ENCODE measurements at regions not wholly inside any gene's neighbourhood (a gene's known extent, or its start where the extent isn't known, plus 50 kb on each side); places are given as distances from the start of the nearest gene placed in this dataset.

- H3K79me1 ChIP-seq (ENCODE audit: insufficient read depth, low read depth, low read length, poor library complexity, severe bottlenecking), result no peaks in the 10 kb centered on the region
- H2AFZ ChIP-seq (ENCODE audit: low read length), result peak overlapping the region; percentile 22
- Mint-ChIP-seq H3K36me3 (ENCODE audit: insufficient read depth in 1 of 3, low read depth in 3 of 3) (no peaks in the 10 kb centered on the region; a peak in 1 of 7 replicates), H3K9me3 (peaks cover 0 to 2% of the 10 kb centered on the region in 2 experiments; a peak in 1 of 5 replicates), H3K4me1 (peaks cover 14 to 15% of the 10 kb centered on the region in 2 experiments), H3K27me3 (ENCODE audit: low read depth) (no peaks in the 10 kb centered on the region), H3K27ac (peak overlapping the region in 2 of 3 experiments; percentile 15 to 19; a peak in 2 of 7 replicates), H3K4me3 (no peak overlapping the region)
- H3K79me2 ChIP-seq (ENCODE audit: insufficient read depth, low read length), result no peaks in the 10 kb centered on the region
- H3T11ph ChIP-seq (ENCODE audit: low read length), result no peak overlapping the region
- no peak overlapping the region for H2BK20ac ChIP-seq (ENCODE audit: low read depth, low read length, poor library complexity, severe bottlenecking)
- no peaks in the 10 kb centered on the region for H3K4me1 ChIP-seq (ENCODE audit: insufficient read depth, low read length)
- no peak overlapping the region for H4K8ac ChIP-seq (replicated peaks; ENCODE audit: insufficient read length, low read depth, low read length)
- no peak overlapping the region for H4K91ac ChIP-seq (ENCODE audit: insufficient read length, low read depth, low read length)
- H3K4me2 ChIP-seq (ENCODE audit: insufficient read depth, insufficient read length, low read length), result no peak overlapping the region
- H3K27me3 ChIP-seq (ENCODE audit: insufficient read depth, low read length), result no peaks in the 10 kb centered on the region
- H3K56ac ChIP-seq (ENCODE audit: insufficient read length, low read depth, low read length), result no peak overlapping the region
- H3K23ac ChIP-seq (ENCODE audit: insufficient read length, low read depth, low read length), result no peak overlapping the region
- H4K5ac ChIP-seq (ENCODE audit: insufficient read length, low read depth, low read length), result no peak overlapping the region
- H3K9ac ChIP-seq (ENCODE audit: extremely low read depth, insufficient read length, low read length), result no peak overlapping the region
- H3K4ac ChIP-seq (ENCODE audit: low read depth, low read length), result no peak overlapping the region
- H2AK5ac ChIP-seq (ENCODE audit: insufficient read length, low read length), result no peak overlapping the region
- TF ChIP-seq, protein P1, sequence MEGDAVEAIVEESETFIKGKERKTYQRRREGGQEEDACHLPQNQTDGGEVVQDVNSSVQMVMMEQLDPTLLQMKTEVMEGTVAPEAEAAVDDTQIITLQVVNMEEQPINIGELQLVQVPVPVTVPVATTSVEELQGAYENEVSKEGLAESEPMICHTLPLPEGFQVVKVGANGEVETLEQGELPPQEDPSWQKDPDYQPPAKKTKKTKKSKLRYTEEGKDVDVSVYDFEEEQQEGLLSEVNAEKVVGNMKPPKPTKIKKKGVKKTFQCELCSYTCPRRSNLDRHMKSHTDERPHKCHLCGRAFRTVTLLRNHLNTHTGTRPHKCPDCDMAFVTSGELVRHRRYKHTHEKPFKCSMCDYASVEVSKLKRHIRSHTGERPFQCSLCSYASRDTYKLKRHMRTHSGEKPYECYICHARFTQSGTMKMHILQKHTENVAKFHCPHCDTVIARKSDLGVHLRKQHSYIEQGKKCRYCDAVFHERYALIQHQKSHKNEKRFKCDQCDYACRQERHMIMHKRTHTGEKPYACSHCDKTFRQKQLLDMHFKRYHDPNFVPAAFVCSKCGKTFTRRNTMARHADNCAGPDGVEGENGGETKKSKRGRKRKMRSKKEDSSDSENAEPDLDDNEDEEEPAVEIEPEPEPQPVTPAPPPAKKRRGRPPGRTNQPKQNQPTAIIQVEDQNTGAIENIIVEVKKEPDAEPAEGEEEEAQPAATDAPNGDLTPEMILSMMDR (conservative IDR thresholded peaks at IDR 0.05), result no peak
- H3K9me3 ChIP-seq (ENCODE audit: control insufficient read depth, low read depth, low read length), result no peaks in the 10 kb centered on the region
- H2BK5ac ChIP-seq (ENCODE audit: insufficient read length, low read length), result no peak overlapping the region
- H3K23me2 ChIP-seq (ENCODE audit: insufficient read length, low read depth, low read length, poor library complexity, severe bottlenecking), result no peaks in the 10 kb centered on the region
- no CpG with 5 or more reads among the region's 7 CpGs for WGBS (ENCODE audit: extremely low coverage, insufficient read length, low lambda C conversion rate)
- DNase-seq, result no peak
- H2BK15ac ChIP-seq (ENCODE audit: low read depth, low read length), result no peak overlapping the region
- no peaks in the 10 kb centered on the region for H4K20me1 ChIP-seq (ENCODE audit: control insufficient read depth, insufficient read depth, insufficient read length)
- H3K14ac ChIP-seq (ENCODE audit: insufficient read depth, low read length), result no peak overlapping the region
- no peak overlapping the region for H2BK12ac ChIP-seq (ENCODE audit: insufficient read length, low read depth, low read length)
- H3K18ac ChIP-seq (ENCODE audit: insufficient read length, low read depth, low read length), result no peak overlapping the region
- no peak overlapping the region for H2BK120ac ChIP-seq (ENCODE audit: low read depth, low read length, poor library complexity, severe bottlenecking)
- no peak overlapping the region for H3K27ac ChIP-seq (ENCODE audit: insufficient read length, low read depth, low read length)
Observed at GRCh38 chr11:98736833-98737232, 283.9 kb upstream of the CNTN5 start.
